MM.1S (cell line): ENCODE measurements at regions not wholly inside any gene's neighbourhood (a gene's known extent, or its start where the extent isn't known, plus 50 kb on each side); places are given as distances from the start of the nearest gene placed in this dataset.
"Not testable (repeated sequence)": the region's sequence is repeated elsewhere in the genome, so short reads cannot be mapped to it uniquely, and the experiment has no call there.

Source experiments
- DNase-seq: peaks from one replicate; pipeline ENCODE4 v3.0.0-alpha.2; 2015
- H2AFZ ChIP-seq: fragments of 300-600 bp; sonication (generic); 2 replicates; pipeline ENCODE4 v1.6.0; 2016; ENCODE audit warnings: antibody characterized with exemption, low read length
- H3F3A ChIP-seq: fragments of 300-600 bp; sonication (generic); 2 replicates; pipeline ENCODE4 v1.6.1; 2016; ENCODE audit warnings: mild to moderate bottlenecking, antibody characterized with exemption, low read length, moderate library complexity, mixed read lengths; ENCODE audit not compliant: insufficient read depth
- H3K27ac ChIP-seq: fragments of 300-600 bp; sonication (generic); 2 replicates; pipeline ENCODE4 v1.5.1; 2016; ENCODE audit warnings: mild to moderate bottlenecking, low read length
- H3K27me3 ChIP-seq: fragments of 300-600 bp; sonication (generic); replicated peaks from 2 replicates; pipeline ENCODE4 v1.6.0; 2016; ENCODE audit warnings: low read length; ENCODE audit not compliant: insufficient read depth
- H3K36me3 ChIP-seq: fragments of 300-600 bp; sonication (generic); replicated peaks from 2 replicates; pipeline ENCODE4 v1.6.1; 2016; ENCODE audit warnings: mild to moderate bottlenecking, low read length, mixed read lengths; ENCODE audit not compliant: insufficient read depth
- H3K4me1 ChIP-seq: fragments of 300-600 bp; sonication (generic); 2 replicates; pipeline ENCODE4 v1.6.1; 2016; ENCODE audit warnings: low read length, mixed read lengths
- H3K4me2 ChIP-seq: fragments of 300-600 bp; sonication (generic); 2 replicates; pipeline ENCODE4 v1.6.0; 2016; ENCODE audit warnings: low read depth, low read length
- H3K4me3 ChIP-seq: fragments of 300-600 bp; sonication (generic); 2 replicates; pipeline ENCODE4 v1.5.1; 2016; ENCODE audit warnings: low read length, mixed read lengths
- H3K79me2 ChIP-seq: fragments of 300-600 bp; sonication (generic); 2 replicates; pipeline ENCODE4 v1.6.1; 2016; ENCODE audit warnings: mixed run types, low read length, mixed read lengths
- H3K9ac ChIP-seq: fragments of 300-600 bp; sonication (generic); 2 replicates; pipeline ENCODE4 v1.6.1; 2016; ENCODE audit warnings: low read length, mixed read lengths
- H3K9me2 ChIP-seq: fragments of 300-600 bp; sonication (generic); replicated peaks from 2 replicates; pipeline ENCODE4 v1.6.1; 2016; ENCODE audit warnings: mild to moderate bottlenecking, low read length, mixed read lengths; ENCODE audit not compliant: insufficient read depth
- H3K9me3 ChIP-seq: fragments of 300-600 bp; sonication (generic); replicated peaks from 2 replicates; pipeline ENCODE4 v1.6.1; 2016; ENCODE audit warnings: mild to moderate bottlenecking, low read length, mixed read lengths; ENCODE audit not compliant: insufficient read depth
- H4K20me1 ChIP-seq: fragments of 300-600 bp; sonication (generic); 2 replicates; pipeline ENCODE4 v1.6.1; 2016; ENCODE audit warnings: mild to moderate bottlenecking, low read length, moderate library complexity, mixed read lengths; ENCODE audit not compliant: insufficient read depth
- EZH2 ChIP-seq: fragments of 300-600 bp; sonication (generic); optimal IDR thresholded peaks from 2 replicates; pipeline ENCODE3; 2017; ENCODE audit warnings: low read depth, mild to moderate bottlenecking, antibody characterized with exemption, low read length, mixed read lengths
- EZH2phosphoT487 ChIP-seq: fragments of 300-600 bp; sonication (generic); IDR thresholded peaks from 2 replicates; pipeline ENCODE4 v1.6.1; 2018; ENCODE audit warnings: antibody characterized with exemption, low read length
- TF ChIP-seq, protein P1 (sequence below): fragments of 300-600 bp; sonication (generic); IDR thresholded peaks from 2 replicates; pipeline ENCODE4 v1.5.1; 2016; ENCODE audit warnings: antibody characterized with exemption, low read length, mixed read lengths

GRCh38 chr18:41870817-41871216 lies 84.2 kb upstream of the PIK3C3 start:
- Histone ChIP-seq H2AFZ (no peak overlapping the region), H3K9me3 (no peaks in the 10 kb centered on the region), H3K9me2 (no peaks in the 10 kb centered on the region), H3K9ac (no peak overlapping the region), H4K20me1 (no peaks in the 10 kb centered on the region), H3K27ac (no peak overlapping the region), H3K4me1 (no peaks in the 10 kb centered on the region), H3K4me3 (no peak overlapping the region), H3K27me3 (no peaks in the 10 kb centered on the region), H3K36me3 (no peaks in the 10 kb centered on the region), H3F3A (no peaks in the 10 kb centered on the region), H3K79me2 (no peaks in the 10 kb centered on the region), H3K4me2 (no peak overlapping the region)
- DNase-seq: no peak
- TF ChIP-seq, protein P1, sequence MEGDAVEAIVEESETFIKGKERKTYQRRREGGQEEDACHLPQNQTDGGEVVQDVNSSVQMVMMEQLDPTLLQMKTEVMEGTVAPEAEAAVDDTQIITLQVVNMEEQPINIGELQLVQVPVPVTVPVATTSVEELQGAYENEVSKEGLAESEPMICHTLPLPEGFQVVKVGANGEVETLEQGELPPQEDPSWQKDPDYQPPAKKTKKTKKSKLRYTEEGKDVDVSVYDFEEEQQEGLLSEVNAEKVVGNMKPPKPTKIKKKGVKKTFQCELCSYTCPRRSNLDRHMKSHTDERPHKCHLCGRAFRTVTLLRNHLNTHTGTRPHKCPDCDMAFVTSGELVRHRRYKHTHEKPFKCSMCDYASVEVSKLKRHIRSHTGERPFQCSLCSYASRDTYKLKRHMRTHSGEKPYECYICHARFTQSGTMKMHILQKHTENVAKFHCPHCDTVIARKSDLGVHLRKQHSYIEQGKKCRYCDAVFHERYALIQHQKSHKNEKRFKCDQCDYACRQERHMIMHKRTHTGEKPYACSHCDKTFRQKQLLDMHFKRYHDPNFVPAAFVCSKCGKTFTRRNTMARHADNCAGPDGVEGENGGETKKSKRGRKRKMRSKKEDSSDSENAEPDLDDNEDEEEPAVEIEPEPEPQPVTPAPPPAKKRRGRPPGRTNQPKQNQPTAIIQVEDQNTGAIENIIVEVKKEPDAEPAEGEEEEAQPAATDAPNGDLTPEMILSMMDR: no peak
- TF ChIP-seq EZH2 (no peak), EZH2phosphoT487 (no peak)

DNA sequence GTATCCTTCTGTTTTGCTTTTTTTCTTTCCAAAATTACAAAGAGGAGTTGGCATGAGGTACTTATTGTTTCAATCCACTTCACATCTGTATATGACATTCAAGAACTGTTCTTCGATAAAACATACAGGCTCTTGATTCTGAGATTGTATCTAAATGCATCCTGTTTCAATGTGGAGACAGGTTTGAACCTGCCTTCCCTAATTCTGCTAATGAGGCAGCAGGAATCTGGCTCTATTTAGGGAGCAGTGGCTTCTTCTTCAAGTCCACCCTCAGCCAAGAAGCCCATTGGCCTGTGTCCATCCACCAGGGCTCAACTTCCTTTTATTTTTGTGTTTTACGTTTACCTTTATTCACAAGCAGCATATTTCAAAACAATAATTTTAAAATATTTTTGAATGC lies 84.8 kb upstream of the PIK3C3 start:
- Histone ChIP-seq H3K9me3 (no peaks in the 10 kb centered on the region), H3K27me3 (no peaks in the 10 kb centered on the region), H3F3A (no peaks in the 10 kb centered on the region), H3K27ac (no peak overlapping the region), H3K4me3 (no peak overlapping the region), H3K79me2 (no peaks in the 10 kb centered on the region), H3K9ac (no peak overlapping the region), H3K9me2 (no peaks in the 10 kb centered on the region), H3K4me1 (no peaks in the 10 kb centered on the region), H4K20me1 (no peaks in the 10 kb centered on the region), H2AFZ (no peak overlapping the region), H3K36me3 (no peaks in the 10 kb centered on the region), H3K4me2 (no peak overlapping the region)
- DNase-seq: no peak
- TF ChIP-seq EZH2phosphoT487 (no peak), EZH2 (no peak)
- TF ChIP-seq, protein P1: no peak

- H3K4me2 ChIP-seq, H3K27ac ChIP-seq, H3K27me3 ChIP-seq, H3K9ac ChIP-seq, H3K4me3 ChIP-seq, H4K20me1 ChIP-seq, H2AFZ ChIP-seq, H3K79me2 ChIP-seq, H3K9me3 ChIP-seq, H3K9me2 ChIP-seq, H3F3A ChIP-seq, DNase-seq, H3K36me3 ChIP-seq, H3K4me1 ChIP-seq: not testable (repeated sequence)
Observed at GRCh38 chr18:41865796-41866195, 89.2 kb upstream of the PIK3C3 start.

GRCh38 chr18:41864216-41864615 lies 90.8 kb upstream of the PIK3C3 start:
- TF ChIP-seq, protein P1: no peak
- TF ChIP-seq EZH2phosphoT487: no peak
- TF ChIP-seq EZH2: no peak

More at GRCh38 chr18:41864216-41864615, 90.8 kb upstream of the PIK3C3 start:
- no peaks in the 10 kb centered on the region for H4K20me1 ChIP-seq
- no peak overlapping the region for H3K4me3 ChIP-seq
- no peak overlapping the region for H3K9ac ChIP-seq
- H2AFZ ChIP-seq: no peak overlapping the region
- H3K27me3 ChIP-seq: no peaks in the 10 kb centered on the region
- no peak overlapping the region for H3K4me2 ChIP-seq
- no peak for DNase-seq
- H3F3A ChIP-seq: no peaks in the 10 kb centered on the region
- H3K9me3 ChIP-seq: no peaks in the 10 kb centered on the region
- H3K36me3 ChIP-seq: no peaks in the 10 kb centered on the region
- H3K4me1 ChIP-seq: no peaks in the 10 kb centered on the region
- no peaks in the 10 kb centered on the region for H3K9me2 ChIP-seq
- no peaks in the 10 kb centered on the region for H3K79me2 ChIP-seq
- H3K27ac ChIP-seq: no peak overlapping the region
